ENCODE measurements at regions not wholly inside any gene's neighbourhood (a gene's known extent, or its start where the extent isn't known, plus 50 kb on each side); places are given as distances from the start of the nearest gene placed in this dataset.

GRCh38 chr9:78871086-78871451, 574.1 kb downstream of the PSAT1 start:
- Histone ChIP-seq H4K20me1 (replicated peaks in 1 of 2; ENCODE audit: control insufficient read depth in 1 of 2, insufficient read depth in 2 of 2, low read length in 2 of 2) (no peaks in the 10 kb centered on the region), H3K4ac (replicated peaks; ENCODE audit: insufficient read length, low read depth, low read length) (no peak overlapping the region), H2BK120ac (replicated peaks; ENCODE audit: low read depth, low read length) (no peak overlapping the region), H2BK5ac (ENCODE audit: low read depth, low read length) (no peak overlapping the region), H3K4me2 (ENCODE audit: insufficient read depth in 1 of 2, low read depth in 2 of 2, low read length in 2 of 2) (no peak overlapping the region), H3K4me3 (ENCODE audit: extremely low read depth in 1 of 4, insufficient read depth in 2 of 4, low read depth in 3 of 4, low read length in 4 of 4) (no peak overlapping the region), H3K56ac (replicated peaks; ENCODE audit: insufficient read length, low read depth, low read length) (no peak overlapping the region), H3K23me2 (ENCODE audit: low read depth, low read length) (no peaks in the 10 kb centered on the region), H4K8ac (ENCODE audit: extremely low read depth, insufficient read depth, low read length) (no peak overlapping the region), H3K27ac (ENCODE audit: low read depth, low read length) (no peak overlapping the region), H2BK12ac (ENCODE audit: low read depth, low read length) (no peak overlapping the region), H3K9ac (replicated peaks in 1 of 4; ENCODE audit: extremely low read depth in 1 of 4, low read depth in 3 of 4, low read length in 3 of 4) (no peak overlapping the region), H2BK20ac (ENCODE audit: low read length) (no peak overlapping the region), H3K23ac (ENCODE audit: insufficient read length) (no peak overlapping the region), H3K4me1 (replicated peaks in 1 of 4; ENCODE audit: control insufficient read depth in 3 of 4, insufficient read depth in 4 of 4, low read length in 3 of 4) (no peaks in the 10 kb centered on the region), H4K91ac (replicated peaks; ENCODE audit: insufficient read length, low read length) (no peak overlapping the region), H3K36me3 (ENCODE audit: control insufficient read depth in 2 of 4, insufficient read depth in 4 of 4, low read length in 3 of 4) (no peaks in the 10 kb centered on the region), H2AFZ (ENCODE audit: low read length) (no peak overlapping the region), H3K79me2 (ENCODE audit: control insufficient read depth in 1 of 2, insufficient read depth in 2 of 2, low read length in 2 of 2) (no peaks in the 10 kb centered on the region), H3K18ac (ENCODE audit: extremely low read depth, low read length) (no peak overlapping the region), H3K9me3 (ENCODE audit: insufficient read depth in 2 of 2, low read depth in 1 of 2, low read length in 1 of 2) (0 out of 4 replicates have a peak, but pooled peaks cover 0 to 4% of the 10 kb centered on the region in 2 experiments), H2AK5ac (ENCODE audit: low read depth, low read length) (no peak overlapping the region), H3K14ac (ENCODE audit: insufficient read length) (no peak overlapping the region), H4K5ac (ENCODE audit: insufficient read length, low read depth, low read length) (no peak overlapping the region), H2BK15ac (ENCODE audit: low read length) (no peak overlapping the region), H3K79me1 (ENCODE audit: low read depth, low read length) (no peaks in the 10 kb centered on the region), H3K27me3 (replicated peaks in 1 of 4; ENCODE audit: control insufficient read depth in 3 of 4, extremely low read depth in 1 of 4, insufficient read depth in 3 of 4, low read length in 3 of 4) (no peaks in the 10 kb centered on the region)
- ChIA-PET CTCF (ENCODE audit: partially characterized antibody) (interaction anchor here (0.6 kb wide), 1 partner anchor 103 kb away, joined by 3 read pairs; no protein-coding TSS in a partner anchor), POLR2A (ENCODE audit: partially characterized antibody) (no interaction called here)
- no peak for FAIRE-seq
- no peak for DNase-seq (ENCODE audit: low read depth in 1 of 2, low spot score in 2 of 2)
- no peak for TF ChIP-seq CTCF (IDR thresholded peaks at IDR 0.05; ENCODE audit: control extremely low read depth in 1 of 3, insufficient read depth in 1 of 3, low read depth in 1 of 3, low read length in 3 of 3)
- no peak for TF ChIP-seq TAF1 (IDR thresholded peaks at IDR 0.05; ENCODE audit: low read depth, low read length)
- TF ChIP-seq BCL11A (IDR thresholded peaks at IDR 0.05; ENCODE audit: low read depth in 2 of 2, low read length in 2 of 2) = no peak
